ENCODE measurements at regions not wholly inside any gene's neighbourhood (a gene's known extent, or its start where the extent isn't known, plus 50 kb on each side); places are given as distances from the start of the nearest gene placed in this dataset.
A peak's percentile ranks its signal among the peaks of the same experiment; 100 is the strongest.

GRCh38 chr9:119986205-119986604 is 593.8 kb downstream of the CDK5RAP2 start:
- no peak overlapping the region for H3K4me3 ChIP-seq
- no peak overlapping the region for H3K27ac ChIP-seq (ENCODE audit: low read depth in 1 of 2, low read length in 1 of 2)
- H3K36me3 ChIP-seq (ENCODE audit: control insufficient read depth in 4 of 4, insufficient read depth in 4 of 4, low read length in 4 of 4) = no peaks in the 10 kb centered on the region
- peaks cover 0 to 2% (median 0%) of the 10 kb centered on the region in 4 donors for H3K9me3 ChIP-seq (ENCODE audit: control insufficient read depth in 4 of 4, insufficient read depth in 3 of 4, low read length in 3 of 4)
- TF ChIP-seq CTCF (IDR thresholded peaks at IDR 0.05; ENCODE audit: control extremely low read depth, extremely low read depth) = no peak
- ATAC-seq (ENCODE audit: insufficient read depth, low FRiP score) = no peak
- DNase-seq = no peak
- H3K9ac ChIP-seq (ENCODE audit: insufficient read depth in 1 of 2, low read length in 2 of 2) = no peak overlapping the region
- H3K27me3 ChIP-seq (ENCODE audit: control insufficient read depth in 3 of 3, insufficient read depth in 3 of 3, low read length in 2 of 3) = peaks cover 0 to 5% (median 0%) of the 10 kb centered on the region in 3 donors
- H3K4me1 ChIP-seq (ENCODE audit: control insufficient read depth in 5 of 5, insufficient read depth in 5 of 5, low read length in 5 of 5) = no peaks in the 10 kb centered on the region
- WGBS, 2 donors = 54 to 59% methylated on average over 4 of the region's 4 CpGs

- Histone ChIP-seq H3K4me3 (no peak overlapping the region), H3K9me3 (ENCODE audit: control insufficient read depth in 4 of 4, insufficient read depth in 3 of 4, low read length in 3 of 4) (no peaks in the 10 kb centered on the region), H3K9ac (ENCODE audit: insufficient read depth in 1 of 2, low read length in 2 of 2) (no peak overlapping the region), H3K36me3 (ENCODE audit: control insufficient read depth in 4 of 4, insufficient read depth in 4 of 4, low read length in 4 of 4) (no peaks in the 10 kb centered on the region), H3K27me3 (ENCODE audit: control insufficient read depth in 3 of 3, insufficient read depth in 3 of 3, low read length in 2 of 3) (peaks cover 0 to 4% (median 0%) of the 10 kb centered on the region in 3 donors), H3K27ac (ENCODE audit: low read depth in 1 of 2, low read length in 1 of 2) (no peak overlapping the region), H3K4me1 (ENCODE audit: control insufficient read depth in 5 of 5, insufficient read depth in 5 of 5, low read length in 5 of 5) (peaks cover 0 to 4% (median 0%) of the 10 kb centered on the region in 5 donors)
- WGBS, 2 donors = 61 to 70% methylated on average over 2 of the region's 2 CpGs
- ATAC-seq (ENCODE audit: insufficient read depth, low FRiP score) = no peak
- DNase-seq = no peak
- no peak for TF ChIP-seq CTCF (IDR thresholded peaks at IDR 0.05; ENCODE audit: control extremely low read depth, extremely low read depth)
Measured at GRCh38 chr9:119974026-119974425, 604.8 kb upstream of the BRINP1 start.

- no peak overlapping the region for H3K4me3 ChIP-seq
- no peaks in the 10 kb centered on the region for H3K36me3 ChIP-seq (ENCODE audit: control insufficient read depth in 4 of 4, insufficient read depth in 4 of 4, low read length in 4 of 4)
- peak; percentile 71 for ATAC-seq (ENCODE audit: insufficient read depth, low FRiP score)
- H3K27ac ChIP-seq (ENCODE audit: low read depth in 1 of 2, low read length in 1 of 2) = no peak overlapping the region
- no peak overlapping the region for H3K9ac ChIP-seq (ENCODE audit: insufficient read depth in 1 of 2, low read length in 2 of 2)
- peaks cover 0 to 3% (median 0%) of the 10 kb centered on the region in 3 donors for H3K27me3 ChIP-seq (ENCODE audit: control insufficient read depth in 3 of 3, insufficient read depth in 3 of 3, low read length in 2 of 3)
- no peaks in the 10 kb centered on the region for H3K9me3 ChIP-seq (ENCODE audit: control insufficient read depth in 4 of 4, insufficient read depth in 3 of 4, low read length in 3 of 4)
- DNase-seq = peak; percentile 60 to 70 (median 65)
- TF ChIP-seq CTCF (IDR thresholded peaks at IDR 0.05; ENCODE audit: control extremely low read depth, extremely low read depth) = peak; percentile 72
- peaks cover 0 to 6% (median 0%) of the 10 kb centered on the region in 5 donors for H3K4me1 ChIP-seq (ENCODE audit: control insufficient read depth in 5 of 5, insufficient read depth in 5 of 5, low read length in 5 of 5)
- WGBS, 2 donors = 32 to 33% methylated on average over 17 of the region's 17 CpGs
Measured at GRCh38 chr9:119968836-119969707, 599.8 kb upstream of the BRINP1 start.

Measured in lung (tissue), 11 donors.